IMR-90 (cell line): ENCODE measurements at regions not wholly inside any gene's neighbourhood (a gene's known extent, or its start where the extent isn't known, plus 50 kb on each side); places are given as distances from the start of the nearest gene placed in this dataset.

ENCODE experiments used
- ATAC-seq: fragments of 200-7000 bp; cut with Tn5 transposase; 2 replicates; pipeline ENCODE4 v1.9.1; 2020; ENCODE audit warnings: low read depth, mild to moderate bottlenecking, moderate library complexity
- BruUV-seq: library from RNA; stranded (reverse); fragments of 400-500 nt; replicated peaks from 2 replicates; lab custom pipeline; 2021; lab: Mats Ljungman, UMichigan
- CTCF ChIA-PET: fragments of 300-600 bp; formaldehyde crosslinking; extraction: SDS; loops from one replicate; lab custom pipeline; 2021; ENCODE audit warnings: antibody characterized with exemption; lab: Yijun Ruan, JAX
- POLR2A ChIA-PET: fragments of 300-600 bp; sonication (Branson Sonifier 250); formaldehyde crosslinking; loops from one replicate; lab custom pipeline; 2022; ENCODE audit warnings: antibody characterized with exemption; ENCODE audit not compliant: unreplicated experiment; lab: Charles Lee
- DNase-seq: peaks from one replicate; pipeline ENCODE4 v3.0.0; 2013
- H2AFZ ChIP-seq: replicated peaks from 2 replicates; pipeline ENCODE3; 2013; ENCODE audit warnings: low read length, mild to moderate bottlenecking; ENCODE audit not compliant: poor library complexity
- H2AK5ac ChIP-seq: 2 replicates; pipeline ENCODE4 v1.6.1; 2013; ENCODE audit warnings: low read depth, low read length, inconsistent platforms
- H2AK9ac ChIP-seq: replicated peaks from 2 replicates; pipeline ENCODE3; 2013; ENCODE audit warnings: mild to moderate bottlenecking, low read depth, low read length, moderate library complexity; ENCODE audit not compliant: poor library complexity
- H2BK120ac ChIP-seq: 2 replicates; pipeline ENCODE4 v1.6.1; 2013; ENCODE audit warnings: low read depth, low read length, inconsistent platforms
- H2BK15ac ChIP-seq: 3 replicates; pipeline ENCODE4 v1.6.1; 2013; ENCODE audit warnings: low read depth, low read length, inconsistent platforms
- H2BK20ac ChIP-seq: 2 replicates; pipeline ENCODE4 v1.6.1; 2013; ENCODE audit warnings: low read depth, mild to moderate bottlenecking, inconsistent platforms, low read length, moderate library complexity
- H2BK5ac ChIP-seq: 2 replicates; pipeline ENCODE4 v1.6.1; 2013; ENCODE audit warnings: mild to moderate bottlenecking, low read depth, low read length, inconsistent platforms; ENCODE audit not compliant: poor library complexity, severe bottlenecking
- H3K14ac ChIP-seq: replicated peaks from 2 replicates; pipeline ENCODE4 v1.6.1; 2013; ENCODE audit warnings: low read depth, low read length, inconsistent platforms
- H3K18ac ChIP-seq: 2 replicates; pipeline ENCODE4 v1.6.1; 2013; ENCODE audit warnings: low read depth, low read length, control low read depth
- H3K23ac ChIP-seq: 2 replicates; pipeline ENCODE4 v1.6.1; 2013; ENCODE audit warnings: low read depth, low read length, inconsistent platforms
- H3K27ac ChIP-seq: 2 replicates; pipeline ENCODE4 v1.5.1; 2013; ENCODE audit warnings: mild to moderate bottlenecking, control low read depth, low read length; ENCODE audit not compliant: insufficient read depth
- H3K27me3 ChIP-seq: 2 replicates; pipeline ENCODE4 v1.6.1; 2013; ENCODE audit warnings: low read length; ENCODE audit not compliant: control insufficient read depth, insufficient read depth
- H3K36me3 ChIP-seq: 2 replicates; pipeline ENCODE4 v1.6.1; 2013; ENCODE audit warnings: low read length, mixed read lengths; ENCODE audit not compliant: control insufficient read depth, insufficient read depth
- H3K4ac ChIP-seq: 2 replicates; pipeline ENCODE4 v1.6.1; 2013; ENCODE audit warnings: low read depth, low read length, inconsistent platforms
- H3K4me1 ChIP-seq: 2 replicates; pipeline ENCODE4 v1.6.1; 2013; ENCODE audit warnings: low read length, mixed read lengths; ENCODE audit not compliant: control insufficient read depth, insufficient read depth
- H3K4me2 ChIP-seq: 2 replicates; pipeline ENCODE4 v1.6.1; 2013; ENCODE audit warnings: low read depth, mild to moderate bottlenecking, control low read depth, low read length, moderate library complexity
- H3K4me3 ChIP-seq: 2 replicates; pipeline ENCODE4 v1.5.1; 2013; ENCODE audit warnings: low read depth, mild to moderate bottlenecking, control low read depth, low read length, moderate library complexity; ENCODE audit not compliant: insufficient read depth
- H3K56ac ChIP-seq: 2 replicates; pipeline ENCODE4 v1.6.1; 2013; ENCODE audit warnings: low read length, inconsistent platforms; ENCODE audit not compliant: insufficient read depth; ENCODE audit errors: extremely low read depth
- H3K79me1 ChIP-seq, 2 experiments: 2 replicates each; pipeline ENCODE4 v1.6.1; 2013; ENCODE audit warnings: low read length in 2 of 2, inconsistent platforms in 1 of 2, low read depth in 1 of 2
- H3K9ac ChIP-seq: 2 replicates; pipeline ENCODE4 v1.6.1; 2013; ENCODE audit warnings: low read depth, low read length, control low read depth
- H3K9me1 ChIP-seq: 2 replicates; pipeline ENCODE4 v1.6.1; 2013; ENCODE audit warnings: low read length, inconsistent platforms; ENCODE audit not compliant: insufficient read depth
- H3K9me3 ChIP-seq: 2 replicates; pipeline ENCODE4 v1.6.1; 2013; ENCODE audit warnings: low read length; ENCODE audit not compliant: control insufficient read depth, insufficient read depth
- H4K20me1 ChIP-seq: 2 replicates; pipeline ENCODE4 v1.6.1; 2013; ENCODE audit warnings: low read length, inconsistent platforms; ENCODE audit not compliant: insufficient read depth
- H4K5ac ChIP-seq: 2 replicates; pipeline ENCODE4 v1.6.1; 2013; ENCODE audit warnings: mild to moderate bottlenecking, low read depth, low read length, control low read depth
- H4K8ac ChIP-seq, 2 experiments: 2 replicates each; pipeline ENCODE4 v1.6.1; 2013; ENCODE audit warnings: low read depth in 2 of 2, low read length in 2 of 2, control low read depth in 1 of 2, inconsistent platforms in 1 of 2
- H4K91ac ChIP-seq: 2 replicates; pipeline ENCODE4 v1.6.1; 2013; ENCODE audit warnings: low read depth, low read length, inconsistent platforms; ENCODE audit not compliant: insufficient read depth
- BHLHE40 ChIP-seq: fragments of 150-350 bp; IDR thresholded peaks from 2 replicates; pipeline ENCODE4 v1.6.1; 2016; ENCODE audit warnings: mild to moderate bottlenecking, low read depth, low read length
- ELK1 ChIP-seq: fragments of 150-350 bp; IDR thresholded peaks from 2 replicates; pipeline ENCODE4 v1.6.1; 2016; ENCODE audit warnings: low read depth, mild to moderate bottlenecking, low read length, moderate library complexity, borderline replicate concordance
- MAFK ChIP-seq: IDR thresholded peaks from 2 replicates; pipeline ENCODE4 v1.6.1; 2012; ENCODE audit warnings: low read depth, low read length, improper control_type of control experiment
- RFX5 ChIP-seq: IDR thresholded peaks from 2 replicates; pipeline ENCODE4 v1.8.0; 2012; ENCODE audit warnings: low read depth, mild to moderate bottlenecking, low read length, moderate library complexity
- WGBS, 2 experiments: methylation state at CpG; one replicate each; pipeline versions ENCODE4 v1.1.5 to v1.1.7; 2013; ENCODE audit warnings: missing lambda C conversion rate in 2 of 2; ENCODE audit not compliant: insufficient read length in 1 of 2; ENCODE audit errors: extremely low coverage in 2 of 2; 5-methylcytosine and 5-hydroxymethylcytosine counted together
- dilution Hi-C: fragments of 300-500 bp; cut with HindIII; formaldehyde crosslinking; loops from one replicate; pipeline ENCODE4 v1.14.3; 2018; ENCODE audit warnings: low sequenced_read_pairs; ENCODE audit not compliant: unreplicated experiment
- in situ Hi-C: fragments of 300-500 bp; cut with MboI; formaldehyde crosslinking; loops from 3 replicates; pipeline ENCODE4 v1.14.3; 2019; ENCODE audit warnings: low sequenced_read_pairs, inconsistent platforms, mixed read lengths
- intact Hi-C: fragments of 100-400 bp; cut with micrococcal nuclease; formaldehyde crosslinking; loops from 2 replicates; pipeline ENCODE4 v1.10.0; 2022

GRCh38 chr13:86355301-86355700 lies 556.1 kb upstream of the SLITRK6 start:
- no peaks in the 10 kb centered on the region for H4K20me1 ChIP-seq
- no peak overlapping the region for H3K4me2 ChIP-seq
- no peaks in the 10 kb centered on the region; the same call in 1 of the 2 replicates for H3K9me3 ChIP-seq
- POLR2A ChIA-PET: no interaction called here
- no peak overlapping the region for H4K91ac ChIP-seq
- no peak overlapping the region for H2AK9ac ChIP-seq
- intact Hi-C loops (no loop called here), dilution Hi-C loops (no loop called here), in situ Hi-C loops (no loop called here)
- no peaks in the 10 kb centered on the region for H3K27me3 ChIP-seq
- TF ChIP-seq RFX5 (no peak), BHLHE40 (no peak), MAFK (no peak), ELK1 (no peak)
- no peaks in the 10 kb centered on the region for H3K36me3 ChIP-seq
- no peak overlapping the region for H3K14ac ChIP-seq
- H2BK5ac ChIP-seq: no peak overlapping the region
- no peaks in the 10 kb centered on the region for H3K9me1 ChIP-seq
- CTCF ChIA-PET: no interaction called here
- H4K5ac ChIP-seq: no peak overlapping the region
- no peak overlapping the region for H2BK120ac ChIP-seq
- no CpG with 5 or more reads among the region's 2 CpGs for WGBS, 2 experiments
- no peak overlapping the region for H3K23ac ChIP-seq
- H3K79me1 ChIP-seq: no peaks in the 10 kb centered on the region
- no peak overlapping the region for H3K4ac ChIP-seq
- no peak overlapping the region for H2AFZ ChIP-seq
- H3K4me3 ChIP-seq: no peak overlapping the region
- no peaks in the 10 kb centered on the region for H3K4me1 ChIP-seq
- H3K18ac ChIP-seq: no peak overlapping the region
- ATAC-seq (no peak), DNase-seq (no peak)
- no TSS peak for BruUV-seq
- H2BK20ac ChIP-seq: no peak overlapping the region
- H3K27ac ChIP-seq: no peak overlapping the region
- H3K9ac ChIP-seq: no peak overlapping the region
- H4K8ac ChIP-seq: no peak overlapping the region
- H3K56ac ChIP-seq: no peak overlapping the region
- H2AK5ac ChIP-seq: no peak overlapping the region
- H2BK15ac ChIP-seq: no peak overlapping the region
